ENCODE measurements at regions not wholly inside any gene's neighbourhood (a gene's known extent, or its start where the extent isn't known, plus 50 kb on each side); places are given as distances from the start of the nearest gene placed in this dataset.

- peaks cover 2% of the 10 kb centered on the region for H3K9me3 Mint-ChIP-seq (ENCODE audit: low read depth, unreplicated experiment)
- intact Hi-C loops (cut with micrococcal nuclease; ENCODE audit: unreplicated experiment), result no loop called here
- CTCF ChIA-PET, result no interaction called here
- no peak overlapping the region for H3K27ac Mint-ChIP-seq (ENCODE audit: unreplicated experiment)
- TF ChIP-seq CTCF (IDR thresholded peaks at IDR 0.05; ENCODE audit: unreplicated experiment), result no peak
- no TSS peak for BruUV-seq (replicated peaks)
- peaks cover 8% of the 10 kb centered on the region for H3K4me1 Mint-ChIP-seq (ENCODE audit: low read depth, unreplicated experiment)
- no peak overlapping the region for H3K4me3 Mint-ChIP-seq (ENCODE audit: low read depth, unreplicated experiment)
- H3K36me3 Mint-ChIP-seq (ENCODE audit: insufficient read depth, unreplicated experiment), result no peaks in the 10 kb centered on the region
- DNase-seq, result no peak
- H3K27me3 Mint-ChIP-seq (ENCODE audit: unreplicated experiment), result peaks cover 54% of the 10 kb centered on the region
Observed at GRCh38 chr3:43810797-43811196, 120.1 kb downstream of the ABHD5 start.

GRCh38 chr3:43814461-43814860 lies 123.7 kb downstream of the ABHD5 start:
- H3K36me3 Mint-ChIP-seq (ENCODE audit: insufficient read depth, unreplicated experiment), result no peaks in the 10 kb centered on the region

GRCh38 chr3:43816372-43816771 lies 125.6 kb downstream of the ABHD5 start:
- no TSS peak for BruUV-seq (replicated peaks)
- intact Hi-C loops (cut with micrococcal nuclease; ENCODE audit: unreplicated experiment), result no loop called here
- TF ChIP-seq CTCF (IDR thresholded peaks at IDR 0.05; ENCODE audit: unreplicated experiment), result no peak

More at GRCh38 chr3:43814461-43814860, 123.7 kb downstream of the ABHD5 start:
- CTCF ChIA-PET, result no interaction called here
- Mint-ChIP-seq H3K27ac (ENCODE audit: unreplicated experiment) (no peak overlapping the region), H3K4me1 (ENCODE audit: low read depth, unreplicated experiment) (peaks cover 8% of the 10 kb centered on the region), H3K27me3 (ENCODE audit: unreplicated experiment) (peaks cover 54% of the 10 kb centered on the region), H3K9me3 (ENCODE audit: low read depth, unreplicated experiment) (peaks cover 2% of the 10 kb centered on the region), H3K4me3 (ENCODE audit: low read depth, unreplicated experiment) (no peak overlapping the region)
- TF ChIP-seq CTCF (IDR thresholded peaks at IDR 0.05; ENCODE audit: unreplicated experiment), result no peak
- DNase-seq, result no peak
- BruUV-seq (replicated peaks), result no TSS peak
- intact Hi-C loops (cut with micrococcal nuclease; ENCODE audit: unreplicated experiment), result no loop called here

GRCh38 chr3:43817064-43817463 lies 126.3 kb downstream of the ABHD5 start:
- no peaks in the 10 kb centered on the region for H3K36me3 Mint-ChIP-seq (ENCODE audit: insufficient read depth, unreplicated experiment)
- peaks cover 8% of the 10 kb centered on the region for H3K4me1 Mint-ChIP-seq (ENCODE audit: low read depth, unreplicated experiment)
- CTCF ChIA-PET, result no interaction called here
- no peak for TF ChIP-seq CTCF (IDR thresholded peaks at IDR 0.05; ENCODE audit: unreplicated experiment)
- no peak for DNase-seq
- H3K9me3 Mint-ChIP-seq (ENCODE audit: low read depth, unreplicated experiment), result peaks cover 2% of the 10 kb centered on the region
- H3K27me3 Mint-ChIP-seq (ENCODE audit: unreplicated experiment), result peaks cover 52% of the 10 kb centered on the region
- intact Hi-C loops (cut with micrococcal nuclease; ENCODE audit: unreplicated experiment), result no loop called here
- H3K27ac Mint-ChIP-seq (ENCODE audit: unreplicated experiment), result no peak overlapping the region
- no peak overlapping the region for H3K4me3 Mint-ChIP-seq (ENCODE audit: low read depth, unreplicated experiment)
- BruUV-seq (replicated peaks), result no TSS peak

More at GRCh38 chr3:43816372-43816771, 125.6 kb downstream of the ABHD5 start:
- peaks cover 8% of the 10 kb centered on the region for H3K4me1 Mint-ChIP-seq (ENCODE audit: low read depth, unreplicated experiment)
- H3K9me3 Mint-ChIP-seq (ENCODE audit: low read depth, unreplicated experiment), result peaks cover 2% of the 10 kb centered on the region
- no peak for DNase-seq
- no peaks in the 10 kb centered on the region for H3K36me3 Mint-ChIP-seq (ENCODE audit: insufficient read depth, unreplicated experiment)
- no peak overlapping the region for H3K27ac Mint-ChIP-seq (ENCODE audit: unreplicated experiment)
- CTCF ChIA-PET, result interaction anchor here (0.6 kb wide), 1 partner anchor 50 kb away, joined by 3 read pairs; no protein-coding TSS in a partner anchor
- H3K4me3 Mint-ChIP-seq (ENCODE audit: low read depth, unreplicated experiment), result no peak overlapping the region
- peaks cover 53% of the 10 kb centered on the region for H3K27me3 Mint-ChIP-seq (ENCODE audit: unreplicated experiment)
